ENCODE measurements at regions not wholly inside any gene's neighbourhood (a gene's known extent, or its start where the extent isn't known, plus 50 kb on each side); places are given as distances from the start of the nearest gene placed in this dataset.

GRCh38 chr1:29631361-29631760 is 395.0 kb downstream of the PTPRU start:
- Mint-ChIP-seq H3K36me3 (ENCODE audit: low read depth, unreplicated experiment) (no peaks in the 10 kb centered on the region), H3K27me3 (ENCODE audit: low read depth, unreplicated experiment) (peaks cover 45% of the 10 kb centered on the region), H3K4me1 (ENCODE audit: low read depth, unreplicated experiment) (peaks cover 10% of the 10 kb centered on the region), H3K9me3 (ENCODE audit: unreplicated experiment) (peaks cover 14% of the 10 kb centered on the region), H3K27ac (ENCODE audit: unreplicated experiment) (no peak overlapping the region), H3K4me3 (ENCODE audit: unreplicated experiment) (no peak overlapping the region)
- H3K4me2 ChIP-seq (ENCODE audit: low read length), result peak overlapping the region; percentile 28
- H2AFZ ChIP-seq (ENCODE audit: low read depth, low read length), result no peak overlapping the region
- H4K20me1 ChIP-seq (ENCODE audit: insufficient read depth, low read length), result no peaks in the 10 kb centered on the region
- TF ChIP-seq, protein P1, sequence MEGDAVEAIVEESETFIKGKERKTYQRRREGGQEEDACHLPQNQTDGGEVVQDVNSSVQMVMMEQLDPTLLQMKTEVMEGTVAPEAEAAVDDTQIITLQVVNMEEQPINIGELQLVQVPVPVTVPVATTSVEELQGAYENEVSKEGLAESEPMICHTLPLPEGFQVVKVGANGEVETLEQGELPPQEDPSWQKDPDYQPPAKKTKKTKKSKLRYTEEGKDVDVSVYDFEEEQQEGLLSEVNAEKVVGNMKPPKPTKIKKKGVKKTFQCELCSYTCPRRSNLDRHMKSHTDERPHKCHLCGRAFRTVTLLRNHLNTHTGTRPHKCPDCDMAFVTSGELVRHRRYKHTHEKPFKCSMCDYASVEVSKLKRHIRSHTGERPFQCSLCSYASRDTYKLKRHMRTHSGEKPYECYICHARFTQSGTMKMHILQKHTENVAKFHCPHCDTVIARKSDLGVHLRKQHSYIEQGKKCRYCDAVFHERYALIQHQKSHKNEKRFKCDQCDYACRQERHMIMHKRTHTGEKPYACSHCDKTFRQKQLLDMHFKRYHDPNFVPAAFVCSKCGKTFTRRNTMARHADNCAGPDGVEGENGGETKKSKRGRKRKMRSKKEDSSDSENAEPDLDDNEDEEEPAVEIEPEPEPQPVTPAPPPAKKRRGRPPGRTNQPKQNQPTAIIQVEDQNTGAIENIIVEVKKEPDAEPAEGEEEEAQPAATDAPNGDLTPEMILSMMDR (IDR thresholded peaks at IDR 0.05; ENCODE audit: insufficient read depth, low read depth, low read length), result no peak
- no peak overlapping the region for H3K9ac ChIP-seq (ENCODE audit: low read length)
- DNase-seq (ENCODE audit: low read depth) (peak; percentile 52), FAIRE-seq (no peak)
- H3K36me3 ChIP-seq (ENCODE audit: insufficient read depth, low read length), result no peaks in the 10 kb centered on the region
- H3K79me2 ChIP-seq (ENCODE audit: insufficient read depth, low read length), result no peaks in the 10 kb centered on the region
- peaks cover 6% of the 10 kb centered on the region for H3K4me1 ChIP-seq (ENCODE audit: insufficient read depth, low read length)
- H3K27me3 ChIP-seq (ENCODE audit: insufficient read depth, low read length), result peaks cover 2% of the 10 kb centered on the region
- no peaks in the 10 kb centered on the region for H3K9me3 ChIP-seq (ENCODE audit: insufficient read depth, low read depth, low read length)
- no peak overlapping the region for H3K4me3 ChIP-seq (ENCODE audit: insufficient read depth, low read depth, low read length)
- no peak overlapping the region for H3K27ac ChIP-seq (ENCODE audit: low read depth, low read length)

- H3K36me3 Mint-ChIP-seq (ENCODE audit: low read depth, unreplicated experiment), result no peaks in the 10 kb centered on the region
- no peak overlapping the region for H3K27ac ChIP-seq (ENCODE audit: low read depth, low read length)
- no peak overlapping the region for H3K4me3 ChIP-seq (ENCODE audit: insufficient read depth, low read depth, low read length)
- H3K27me3 Mint-ChIP-seq (ENCODE audit: low read depth, unreplicated experiment), result peaks cover 44% of the 10 kb centered on the region
- peaks cover 2% of the 10 kb centered on the region for H3K27me3 ChIP-seq (ENCODE audit: insufficient read depth, low read length)
- no peaks in the 10 kb centered on the region for H4K20me1 ChIP-seq (ENCODE audit: insufficient read depth, low read length)
- H2AFZ ChIP-seq (ENCODE audit: low read depth, low read length), result no peak overlapping the region
- DNase-seq (ENCODE audit: low read depth) (no peak), FAIRE-seq (no peak)
- H3K27ac Mint-ChIP-seq (ENCODE audit: unreplicated experiment), result no peak overlapping the region
- peaks cover 10% of the 10 kb centered on the region for H3K9me3 Mint-ChIP-seq (ENCODE audit: unreplicated experiment)
- no peak overlapping the region for H3K4me3 Mint-ChIP-seq (ENCODE audit: unreplicated experiment)
- H3K9me3 ChIP-seq (ENCODE audit: insufficient read depth, low read depth, low read length), result no peaks in the 10 kb centered on the region
- TF ChIP-seq EZH2 (IDR thresholded peaks at IDR 0.05; ENCODE audit: insufficient read depth, low read length), result no peak
- TF ChIP-seq, protein P1 (IDR thresholded peaks at IDR 0.05; ENCODE audit: insufficient read depth, low read depth, low read length), result no peak
- H3K4me2 ChIP-seq (ENCODE audit: low read length), result peak overlapping the region; percentile 28
- H3K4me1 Mint-ChIP-seq (ENCODE audit: low read depth, unreplicated experiment), result peaks cover 10% of the 10 kb centered on the region
- H3K9ac ChIP-seq (ENCODE audit: low read length), result no peak overlapping the region
- no peaks in the 10 kb centered on the region for H3K79me2 ChIP-seq (ENCODE audit: insufficient read depth, low read length)
- no peaks in the 10 kb centered on the region for H3K36me3 ChIP-seq (ENCODE audit: insufficient read depth, low read length)
- peaks cover 6% of the 10 kb centered on the region for H3K4me1 ChIP-seq (ENCODE audit: insufficient read depth, low read length)
Observed at GRCh38 chr1:29630756-29631155, 394.4 kb downstream of the PTPRU start.

DNA sequence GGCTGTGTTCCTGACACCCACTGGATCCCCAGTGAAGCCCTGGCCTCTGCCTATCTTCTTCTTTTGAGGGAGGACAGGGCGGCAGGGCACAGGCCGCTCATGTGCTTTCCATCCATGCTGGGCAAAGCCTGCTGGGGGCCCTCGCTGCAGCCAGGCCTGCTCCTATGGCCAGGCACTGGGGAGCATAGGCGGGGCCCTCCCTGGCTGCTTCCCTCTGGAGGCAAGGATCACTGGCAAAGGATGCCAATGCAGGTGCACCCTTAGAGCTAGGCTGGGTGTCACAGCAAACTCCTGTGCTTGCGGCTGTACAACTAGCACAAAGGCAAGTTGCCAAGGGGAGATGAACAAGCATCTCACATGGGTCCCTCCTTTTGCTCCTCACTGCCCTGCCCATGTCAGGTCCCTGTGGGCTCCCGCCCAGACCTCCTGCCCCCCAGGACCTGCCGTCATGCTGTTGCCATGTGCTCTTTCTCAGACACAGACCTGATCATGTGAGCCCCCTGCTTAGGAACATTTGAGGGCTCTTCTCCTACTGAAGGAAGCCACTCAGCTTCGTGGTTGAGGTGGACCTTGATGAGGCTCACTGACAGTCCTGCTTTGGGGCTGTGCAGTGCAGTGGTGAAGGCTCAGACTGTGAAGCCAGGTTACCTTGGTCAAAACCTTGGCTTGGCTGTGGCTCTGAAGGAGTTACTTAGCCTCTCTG is 393.6 kb downstream of the PTPRU start:
- no peaks in the 10 kb centered on the region for H3K79me2 ChIP-seq (ENCODE audit: insufficient read depth, low read length)
- TF ChIP-seq EZH2 (IDR thresholded peaks at IDR 0.05; ENCODE audit: insufficient read depth, low read length), result no peak
- TF ChIP-seq, protein P1 (IDR thresholded peaks at IDR 0.05; ENCODE audit: insufficient read depth, low read depth, low read length), result no peak
- no peaks in the 10 kb centered on the region for H4K20me1 ChIP-seq (ENCODE audit: insufficient read depth, low read length)
- H3K4me1 ChIP-seq (ENCODE audit: insufficient read depth, low read length), result peaks cover 6% of the 10 kb centered on the region
- no peak overlapping the region for H2AFZ ChIP-seq (ENCODE audit: low read depth, low read length)
- Mint-ChIP-seq H3K36me3 (ENCODE audit: low read depth, unreplicated experiment) (no peaks in the 10 kb centered on the region), H3K27me3 (ENCODE audit: low read depth, unreplicated experiment) (peaks cover 46% of the 10 kb centered on the region), H3K27ac (ENCODE audit: unreplicated experiment) (no peak overlapping the region), H3K4me3 (ENCODE audit: unreplicated experiment) (no peak overlapping the region), H3K9me3 (ENCODE audit: unreplicated experiment) (peaks cover 10% of the 10 kb centered on the region), H3K4me1 (ENCODE audit: low read depth, unreplicated experiment) (peaks cover 10% of the 10 kb centered on the region)
- H3K9ac ChIP-seq (ENCODE audit: low read length), result no peak overlapping the region
- DNase-seq (ENCODE audit: low read depth), result no peak
- H3K4me3 ChIP-seq (ENCODE audit: insufficient read depth, low read depth, low read length), result no peak overlapping the region
- no peak overlapping the region for H3K4me2 ChIP-seq (ENCODE audit: low read length)
- peaks cover 2% of the 10 kb centered on the region for H3K27me3 ChIP-seq (ENCODE audit: insufficient read depth, low read length)
- no peaks in the 10 kb centered on the region for H3K36me3 ChIP-seq (ENCODE audit: insufficient read depth, low read length)
- no peak overlapping the region for H3K27ac ChIP-seq (ENCODE audit: low read depth, low read length)
- no peak for FAIRE-seq
- H3K9me3 ChIP-seq (ENCODE audit: insufficient read depth, low read depth, low read length), result no peaks in the 10 kb centered on the region
